Right lobe of liver (tissue), 6 donors: ENCODE measurements at regions not wholly inside any gene's neighbourhood (a gene's known extent, or its start where the extent isn't known, plus 50 kb on each side); places are given as distances from the start of the nearest gene placed in this dataset.
A peak's percentile ranks its signal among the peaks of the same experiment; 100 is the strongest.

Source experiments
- ATAC-seq, 4 donors: fragments of 200-7000 bp; cut with Tn5 transposase; one replicate each; pipeline ENCODE4 v1.9.1; 2020; ENCODE audit warnings: mild to moderate bottlenecking in 4 of 4, moderate library complexity in 4 of 4
- DNase-seq, 3 donors: peaks; one replicate each; pipeline ENCODE4 v3.0.0-alpha.2; 2020
- H3K27ac ChIP-seq, 3 donors: fragments of 200-600 bp; one replicate each; pipeline ENCODE4 v1.8.0; 2022
- H3K27me3 ChIP-seq, 2 donors: fragments of 200-600 bp; one replicate each; pipeline ENCODE4 v1.8.0; 2022
- H3K36me3 ChIP-seq, 4 donors: fragments of 200-600 bp; sonication (generic) in 1 of 4; one replicate each; pipeline versions ENCODE4 v1.5.1 to v1.8.0; 2017 to 2022; ENCODE audit warnings: control low read depth in 1 of 4
- H3K4me1 ChIP-seq, 4 donors: fragments of 200-600 bp; sonication (generic) in 1 of 4; one replicate each; pipeline versions ENCODE4 v1.5.1 to v1.8.0; 2017 to 2022; ENCODE audit warnings: control low read depth in 1 of 4
- H3K4me3 ChIP-seq, 3 donors: fragments of 200-600 bp; one replicate each; pipeline ENCODE4 v1.8.0; 2022
- H3K9me3 ChIP-seq, 4 donors: fragments of 200-600 bp; sonication (generic) in 1 of 4; one replicate each; pipeline versions ENCODE4 v1.5.1 to v1.8.0; 2017 to 2022; ENCODE audit warnings: control low read depth in 1 of 4
- POLR2A ChIP-seq: fragments of 450-650 bp; IDR thresholded peaks from one replicate; pipeline ENCODE4 v1.6.1; 2017; ENCODE audit warnings: antibody characterized with exemption, mild to moderate bottlenecking
- WGBS: methylation state at CpG from one replicate; pipeline ENCODE4 v1.1.6; 2018; ENCODE audit warnings: low coverage, low lambda C conversion rate; ENCODE audit not compliant: insufficient coverage; ENCODE audit errors: missing lambda C conversion rate; 5-methylcytosine and 5-hydroxymethylcytosine counted together
- intact Hi-C, 2 donors: fragments of 100-400 bp; cut with DNase I; formaldehyde crosslinking; loops; one replicate each; pipeline versions ENCODE4 v1.11.2 to v1.14.1; 2022
- TF ChIP-seq, protein P1 (sequence below), 4 donors: fragments of 200-600 bp in 3 of 4; fragments of 450-650 bp in 1 of 4; IDR thresholded peaks; one replicate each; pipeline versions ENCODE4 v1.5.1 to v1.8.0; 2016 to 2022; ENCODE audit warnings: antibody characterized with exemption in 4 of 4, mild to moderate bottlenecking in 2 of 4
- donor health status: DM: no; HTN: yes; CAD: no.
- donor health status: DM: no; HTN: no; CAD: no.
- donor health status: DM: no; HTN: no; CAD: no.
- donor health status: DM: no; HTN: yes; CAD: no.
- donor health status: DM: no; HTN: yes; CAD: no.

DNA sequence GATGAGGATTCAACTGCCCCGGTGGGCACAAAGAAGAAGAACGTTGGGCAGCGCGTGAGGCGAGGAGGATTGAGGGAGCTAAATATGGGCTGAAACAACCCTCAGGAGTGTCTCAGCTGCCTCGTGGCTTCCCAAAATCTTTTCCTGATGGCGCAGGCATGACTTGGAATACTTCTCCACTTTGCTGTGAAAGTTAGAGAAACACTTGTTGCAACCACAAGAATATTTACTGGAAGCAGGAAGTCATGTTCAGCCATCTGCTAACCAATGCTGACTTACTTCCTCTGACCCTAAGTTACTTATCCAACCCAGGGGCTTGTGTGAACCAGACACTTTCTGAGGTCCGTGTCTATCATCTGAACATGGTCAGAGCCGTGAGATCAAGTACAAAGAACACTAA, 148.8 kb downstream of the ARL4C start:
- H3K27ac ChIP-seq: no peak overlapping the region
- H3K27me3 ChIP-seq: no peaks in the 10 kb centered on the region
- intact Hi-C loops: no loop called here
- no peaks in the 10 kb centered on the region for H3K4me1 ChIP-seq
- 47% methylated on average over 6 of the region's 9 CpGs for WGBS
- no peaks in the 10 kb centered on the region for H3K9me3 ChIP-seq
- H3K4me3 ChIP-seq: no peak overlapping the region
- H3K36me3 ChIP-seq: no peaks in the 10 kb centered on the region
- DNase-seq (no peak), ATAC-seq (peak in 3 of 4 donors; percentile 56 to 76 (median 59))
- TF ChIP-seq, protein P1, sequence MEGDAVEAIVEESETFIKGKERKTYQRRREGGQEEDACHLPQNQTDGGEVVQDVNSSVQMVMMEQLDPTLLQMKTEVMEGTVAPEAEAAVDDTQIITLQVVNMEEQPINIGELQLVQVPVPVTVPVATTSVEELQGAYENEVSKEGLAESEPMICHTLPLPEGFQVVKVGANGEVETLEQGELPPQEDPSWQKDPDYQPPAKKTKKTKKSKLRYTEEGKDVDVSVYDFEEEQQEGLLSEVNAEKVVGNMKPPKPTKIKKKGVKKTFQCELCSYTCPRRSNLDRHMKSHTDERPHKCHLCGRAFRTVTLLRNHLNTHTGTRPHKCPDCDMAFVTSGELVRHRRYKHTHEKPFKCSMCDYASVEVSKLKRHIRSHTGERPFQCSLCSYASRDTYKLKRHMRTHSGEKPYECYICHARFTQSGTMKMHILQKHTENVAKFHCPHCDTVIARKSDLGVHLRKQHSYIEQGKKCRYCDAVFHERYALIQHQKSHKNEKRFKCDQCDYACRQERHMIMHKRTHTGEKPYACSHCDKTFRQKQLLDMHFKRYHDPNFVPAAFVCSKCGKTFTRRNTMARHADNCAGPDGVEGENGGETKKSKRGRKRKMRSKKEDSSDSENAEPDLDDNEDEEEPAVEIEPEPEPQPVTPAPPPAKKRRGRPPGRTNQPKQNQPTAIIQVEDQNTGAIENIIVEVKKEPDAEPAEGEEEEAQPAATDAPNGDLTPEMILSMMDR (IDR thresholded peaks at IDR 0.05): no peak
- no peak for TF ChIP-seq POLR2A

DNA sequence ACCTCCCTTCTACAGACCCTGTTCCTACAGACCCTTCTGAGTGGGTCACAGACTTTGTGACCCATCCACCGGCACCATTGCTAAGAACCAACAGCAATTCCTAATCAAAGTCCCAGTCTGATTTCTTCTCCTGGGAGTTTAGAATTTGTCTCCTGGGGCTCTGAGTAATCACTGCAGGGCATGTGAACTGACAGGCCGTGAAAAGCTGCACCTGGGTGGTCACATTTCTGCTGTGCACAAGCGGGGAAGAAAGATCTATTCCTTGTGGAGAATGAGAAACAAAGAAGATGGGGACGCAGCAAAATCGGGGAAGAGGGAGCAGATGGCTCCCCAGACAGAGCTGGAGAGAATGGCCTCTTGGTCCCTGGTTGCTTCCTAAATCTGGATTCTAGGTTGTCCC, 151.0 kb downstream of the ARL4C start:
- intact Hi-C loops: no loop called here
- no peaks in the 10 kb centered on the region for H3K36me3 ChIP-seq
- H3K27ac ChIP-seq: no peak overlapping the region
- ATAC-seq (no peak), DNase-seq (no peak)
- no peaks in the 10 kb centered on the region for H3K4me1 ChIP-seq
- whole genome bisulfite sequencing: 87% methylated on average over 5 of the region's 5 CpGs
- no peak overlapping the region for H3K4me3 ChIP-seq
- no peaks in the 10 kb centered on the region for H3K27me3 ChIP-seq
- H3K9me3 ChIP-seq: no peaks in the 10 kb centered on the region
- TF ChIP-seq, protein P1 (IDR thresholded peaks at IDR 0.05): no peak
- TF ChIP-seq POLR2A: no peak

DNA sequence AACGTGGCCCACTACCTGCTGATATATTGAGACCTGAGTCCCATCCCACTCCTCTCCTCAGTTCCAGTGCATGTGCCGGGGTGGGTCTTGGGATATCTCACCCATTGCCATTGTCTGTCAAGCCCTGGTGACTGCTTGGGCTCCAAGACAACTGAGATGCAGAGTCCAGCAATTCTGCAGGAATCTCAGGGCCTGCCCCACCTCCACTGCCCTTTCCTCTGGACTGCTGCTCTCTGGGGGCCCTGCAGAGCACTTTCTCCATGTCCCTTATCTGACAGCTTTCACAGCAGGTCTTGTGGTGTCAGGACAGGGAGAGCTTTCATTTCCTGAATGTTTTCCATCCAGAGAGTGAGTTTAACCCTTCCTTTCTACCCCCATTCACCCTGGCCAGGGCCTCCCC, 152.9 kb downstream of the ARL4C start:
- DNase-seq: no peak
- H3K4me1 ChIP-seq: no peaks in the 10 kb centered on the region
- H3K27ac ChIP-seq: no peak overlapping the region
- WGBS: 50% methylated on average over 1 of the region's 2 CpGs
- H3K9me3 ChIP-seq: no peaks in the 10 kb centered on the region
- ATAC-seq: no peak
- intact Hi-C loops: no loop called here
- H3K27me3 ChIP-seq: no peaks in the 10 kb centered on the region
- TF ChIP-seq, protein P1 (IDR thresholded peaks at IDR 0.05): no peak
- TF ChIP-seq POLR2A: no peak
- no peaks in the 10 kb centered on the region for H3K36me3 ChIP-seq
- H3K4me3 ChIP-seq: no peak overlapping the region

DNA sequence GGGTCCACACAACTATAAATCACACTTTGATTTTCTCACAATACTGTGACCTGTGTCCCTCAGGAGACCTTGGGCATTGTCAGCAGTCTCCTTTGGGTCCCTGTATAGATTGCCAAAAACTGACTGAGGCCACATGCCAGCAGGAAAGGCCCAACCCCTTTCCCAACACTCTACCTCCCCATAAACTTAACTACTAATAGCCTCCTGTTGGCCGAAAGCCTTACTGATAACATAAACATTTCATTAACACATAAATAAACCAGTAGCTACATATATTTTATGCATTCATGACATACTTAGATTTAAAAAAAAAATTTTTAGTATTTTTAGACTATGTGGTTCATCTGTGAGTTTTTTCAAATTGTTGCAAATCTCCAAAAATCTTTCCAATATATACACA, 153.5 kb downstream of the ARL4C start:
- H3K4me3 ChIP-seq: no peak overlapping the region
- no peaks in the 10 kb centered on the region for H3K36me3 ChIP-seq
- no peaks in the 10 kb centered on the region for H3K9me3 ChIP-seq
- WGBS: 92% methylated on average over 1 of the region's 1 CpG
- intact Hi-C loops: no loop called here
- TF ChIP-seq POLR2A: no peak
- TF ChIP-seq, protein P1 (IDR thresholded peaks at IDR 0.05): no peak
- H3K27ac ChIP-seq: no peak overlapping the region
- no peaks in the 10 kb centered on the region for H3K27me3 ChIP-seq
- no peaks in the 10 kb centered on the region for H3K4me1 ChIP-seq
- ATAC-seq: no peak
- no peak for DNase-seq

DNA sequence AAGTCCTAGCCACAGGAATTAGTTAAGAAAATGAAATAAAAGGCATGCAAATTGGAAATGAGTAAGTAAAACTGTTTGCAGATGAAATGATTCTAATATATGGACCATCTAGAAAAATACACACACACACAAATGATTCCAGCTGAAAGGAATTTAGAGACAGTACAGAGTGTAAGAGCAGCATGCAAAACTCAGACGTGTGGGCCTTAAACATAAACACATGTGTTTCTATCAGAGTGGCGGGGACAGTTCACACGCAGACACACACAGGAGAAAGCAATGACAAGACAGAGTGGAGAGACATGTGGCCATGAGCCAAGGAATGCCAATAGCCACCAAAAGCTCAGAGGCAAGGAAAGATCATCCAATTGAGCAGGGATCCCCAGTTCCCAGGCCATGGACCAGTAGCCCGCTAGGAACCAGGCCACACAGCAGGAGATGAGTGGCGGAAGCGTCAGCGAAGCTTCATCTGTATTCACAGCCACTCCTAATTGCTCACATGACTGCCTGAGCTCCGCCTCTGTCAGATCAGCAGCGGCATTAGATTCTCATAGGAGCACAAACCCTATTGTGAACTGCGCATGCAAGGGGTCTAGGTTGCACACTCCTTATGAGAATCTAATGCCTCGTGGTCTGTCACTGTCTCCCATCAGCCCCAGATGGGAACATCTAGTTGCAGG, 155.4 kb downstream of the ARL4C start:
- Histone ChIP-seq H3K27ac (no peak overlapping the region), H3K4me3 (no peak overlapping the region), H3K9me3 (no peaks in the 10 kb centered on the region), H3K27me3 (no peaks in the 10 kb centered on the region), H3K4me1 (no peaks in the 10 kb centered on the region), H3K36me3 (no peaks in the 10 kb centered on the region)
- intact Hi-C loops: no loop called here
- no peak for TF ChIP-seq POLR2A
- TF ChIP-seq, protein P1 (IDR thresholded peaks at IDR 0.05): no peak
- 93% methylated on average over 8 of the region's 11 CpGs for WGBS
- DNase-seq: no peak
- ATAC-seq: no peak
